CD14-positive monocyte (primary cell): ENCODE measurements at regions not wholly inside any gene's neighbourhood (a gene's known extent, or its start where the extent isn't known, plus 50 kb on each side); places are given as distances from the start of the nearest gene placed in this dataset.

Experiments
- DNase-seq, 3 donors: peaks; one replicate each; pipeline ENCODE4 v3.0.0-alpha.2; 2011 to 2022
- H2AFZ ChIP-seq: 2 replicates; pipeline ENCODE4 v1.6.0; 2012; ENCODE audit warnings: mild to moderate bottlenecking, low read depth, low read length, inconsistent platforms; ENCODE audit not compliant: insufficient read depth, poor library complexity, severe bottlenecking
- H3K27ac ChIP-seq, 2 donors: 1 replicate in 1 of 2; 2 replicates in 1 of 2; pipeline ENCODE4 v1.5.1; 2012 to 2013; ENCODE audit warnings: low read length in 2 of 2, control low read depth in 1 of 2, inconsistent platforms in 1 of 2, low read depth in 1 of 2, mild to moderate bottlenecking in 1 of 2
- H3K27me3 ChIP-seq, 2 donors: one replicate each; pipeline versions ENCODE4 v1.6.0 to v1.6.1; 2011 to 2013; ENCODE audit warnings: low read length in 2 of 2; ENCODE audit not compliant: control insufficient read depth in 2 of 2, insufficient read depth in 2 of 2
- H3K36me3 ChIP-seq, 2 donors: replicated peaks in 1 of 2; 1 replicate in 1 of 2; 2 replicates in 1 of 2; pipeline versions ENCODE4 v1.5.1 to v1.6.1; 2012 to 2013; ENCODE audit warnings: low read length in 2 of 2, control low read depth in 1 of 2, inconsistent platforms in 1 of 2, mild to moderate bottlenecking in 1 of 2; ENCODE audit not compliant: insufficient read depth in 2 of 2, control insufficient read depth in 1 of 2
- H3K4me1 ChIP-seq, 2 donors: 1 replicate in 1 of 2; 2 replicates in 1 of 2; pipeline versions ENCODE4 v1.5.1 to v1.6.1; 2012 to 2013; ENCODE audit warnings: low read length in 2 of 2, control low read depth in 1 of 2, inconsistent platforms in 1 of 2, mild to moderate bottlenecking in 1 of 2, moderate library complexity in 1 of 2; ENCODE audit not compliant: insufficient read depth in 2 of 2, control insufficient read depth in 1 of 2
- H3K4me2 ChIP-seq: replicated peaks from 2 replicates; pipeline ENCODE3; 2012; ENCODE audit warnings: low read length, moderate library complexity, mild to moderate bottlenecking; ENCODE audit not compliant: poor library complexity, severe bottlenecking; ENCODE audit errors: extremely low read depth
- H3K4me3 ChIP-seq, 3 experiments: fragments of 200-600 bp in 1 of 3; sonication (generic) in 1 of 3; replicated peaks in 1 of 3; 1 replicate in 2 of 3; 2 replicates in 1 of 3; pipeline ENCODE4 v1.5.1; 2011 to 2013; ENCODE audit warnings: low read length in 3 of 3, mild to moderate bottlenecking in 3 of 3, control low read depth in 2 of 3, low read depth in 2 of 3, inconsistent platforms in 1 of 3, moderate library complexity in 1 of 3
- H3K79me2 ChIP-seq: 2 replicates; pipeline ENCODE4 v1.6.0; 2012; ENCODE audit warnings: mild to moderate bottlenecking, control low read depth, inconsistent platforms, low read length, moderate library complexity; ENCODE audit not compliant: insufficient read depth
- H3K9ac ChIP-seq: 2 replicates; pipeline ENCODE4 v1.6.0; 2017; ENCODE audit warnings: low read length, mild to moderate bottlenecking; ENCODE audit not compliant: insufficient read depth, poor library complexity, severe bottlenecking
- H3K9me3 ChIP-seq, 2 donors: replicated peaks in 1 of 2; 1 replicate in 1 of 2; 2 replicates in 1 of 2; pipeline versions ENCODE4 v1.5.1 to v1.6.1; 2012 to 2013; ENCODE audit warnings: low read length in 2 of 2, control low read depth in 1 of 2; ENCODE audit not compliant: control insufficient read depth in 1 of 2, insufficient read depth in 1 of 2
- H4K20me1 ChIP-seq: 2 replicates; pipeline ENCODE4 v1.6.0; 2012; ENCODE audit warnings: mild to moderate bottlenecking, low read length, control low read depth, moderate library complexity; ENCODE audit not compliant: insufficient read depth
- H3K27ac Mint-ChIP-seq, 7 donors: one replicate each; pipeline ENCODE4 v1.8.0; 2020; ENCODE audit warnings: mild to moderate bottlenecking in 7 of 7, mixed read lengths in 7 of 7, moderate library complexity in 6 of 7, inconsistent platforms in 2 of 7
- H3K27me3 Mint-ChIP-seq, 3 donors: one replicate each; pipeline ENCODE4 v1.8.0; 2021 to 2022; ENCODE audit warnings: low read depth in 3 of 3, mild to moderate bottlenecking in 3 of 3, mixed read lengths in 3 of 3, moderate library complexity in 3 of 3, inconsistent platforms in 1 of 3
- H3K36me3 Mint-ChIP-seq, 2 donors: one replicate each; pipeline ENCODE4 v1.8.0; 2020; ENCODE audit warnings: mixed read lengths in 2 of 2, inconsistent platforms in 1 of 2, mild to moderate bottlenecking in 1 of 2
- H3K4me1 Mint-ChIP-seq: one replicate; pipeline ENCODE4 v1.8.0; 2020; ENCODE audit warnings: mild to moderate bottlenecking, mixed read lengths
- H3K4me3 Mint-ChIP-seq, 2 donors: one replicate each; pipeline ENCODE4 v1.8.0; 2020; ENCODE audit warnings: mild to moderate bottlenecking in 2 of 2, mixed read lengths in 2 of 2, moderate library complexity in 1 of 2
- H3K9me3 Mint-ChIP-seq, 7 donors: one replicate each; pipeline ENCODE4 v1.8.0; 2020 to 2022; ENCODE audit warnings: mixed read lengths in 7 of 7, mild to moderate bottlenecking in 6 of 7, moderate library complexity in 6 of 7, inconsistent platforms in 2 of 7
- WGBS: methylation state at CpG from one replicate; pipeline ENCODE4 v1.1.5; 2013; ENCODE audit warnings: missing lambda C conversion rate; ENCODE audit not compliant: insufficient coverage; 5-methylcytosine and 5-hydroxymethylcytosine counted together
- intact Hi-C, 2 donors: fragments of 100-400 bp; cut with micrococcal nuclease; formaldehyde crosslinking; loops; one replicate each; pipeline versions ENCODE4 v1.15.0 to v1.15.1; 2023
- TF ChIP-seq, protein P1 (sequence below): fragments of 200-600 bp; IDR thresholded peaks from one replicate; pipeline ENCODE4 v1.8.0; 2022; ENCODE audit warnings: antibody characterized with exemption, mild to moderate bottlenecking

DNA sequence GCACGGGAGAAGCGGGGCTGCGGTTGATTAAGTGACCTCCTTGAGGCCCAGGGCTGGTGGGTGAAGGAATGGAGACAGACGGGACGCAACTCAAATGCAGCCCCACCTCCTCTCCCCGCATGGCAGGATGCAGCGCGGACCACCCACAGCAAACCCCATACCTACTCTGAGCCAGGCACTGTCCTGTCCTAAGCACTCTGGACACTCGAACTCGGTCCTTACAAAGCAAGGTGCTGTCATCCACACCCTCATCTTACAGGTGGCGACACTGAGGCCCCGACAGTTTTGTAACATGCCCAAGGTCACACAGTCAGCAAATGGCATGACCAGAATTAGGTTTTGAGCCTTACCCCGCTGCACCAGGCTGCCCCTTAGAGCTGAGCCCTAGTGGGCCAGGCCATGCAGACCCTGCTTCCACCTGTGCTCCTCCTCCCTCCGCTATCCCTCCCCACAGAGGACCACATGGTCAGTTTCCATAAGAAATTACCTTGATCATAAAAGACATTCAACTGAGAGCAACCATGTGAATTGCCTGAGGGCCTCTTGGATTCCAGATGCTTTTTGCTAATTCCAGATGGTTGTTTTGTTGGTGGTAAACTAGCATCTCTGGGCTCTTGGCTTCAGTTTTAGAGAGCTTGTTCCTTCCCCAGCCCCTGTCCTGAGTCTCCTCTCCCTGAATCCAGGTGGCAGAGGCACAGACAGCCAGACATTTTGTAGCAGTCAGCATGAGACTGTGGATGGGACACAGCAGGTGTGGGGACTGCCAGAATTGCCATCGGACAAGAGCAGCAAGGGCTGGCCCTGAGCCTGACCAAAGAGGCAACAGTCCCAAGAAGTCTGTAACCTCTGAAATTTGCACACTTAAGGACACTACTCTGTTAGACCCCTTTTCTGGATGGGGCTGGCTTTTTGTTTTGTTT is 171.9 kb upstream of the PMEPA1 start:
- no peaks in the 10 kb centered on the region for H3K4me1 ChIP-seq
- no peak overlapping the region for H3K4me2 ChIP-seq
- no peak for DNase-seq
- TF ChIP-seq, protein P1, sequence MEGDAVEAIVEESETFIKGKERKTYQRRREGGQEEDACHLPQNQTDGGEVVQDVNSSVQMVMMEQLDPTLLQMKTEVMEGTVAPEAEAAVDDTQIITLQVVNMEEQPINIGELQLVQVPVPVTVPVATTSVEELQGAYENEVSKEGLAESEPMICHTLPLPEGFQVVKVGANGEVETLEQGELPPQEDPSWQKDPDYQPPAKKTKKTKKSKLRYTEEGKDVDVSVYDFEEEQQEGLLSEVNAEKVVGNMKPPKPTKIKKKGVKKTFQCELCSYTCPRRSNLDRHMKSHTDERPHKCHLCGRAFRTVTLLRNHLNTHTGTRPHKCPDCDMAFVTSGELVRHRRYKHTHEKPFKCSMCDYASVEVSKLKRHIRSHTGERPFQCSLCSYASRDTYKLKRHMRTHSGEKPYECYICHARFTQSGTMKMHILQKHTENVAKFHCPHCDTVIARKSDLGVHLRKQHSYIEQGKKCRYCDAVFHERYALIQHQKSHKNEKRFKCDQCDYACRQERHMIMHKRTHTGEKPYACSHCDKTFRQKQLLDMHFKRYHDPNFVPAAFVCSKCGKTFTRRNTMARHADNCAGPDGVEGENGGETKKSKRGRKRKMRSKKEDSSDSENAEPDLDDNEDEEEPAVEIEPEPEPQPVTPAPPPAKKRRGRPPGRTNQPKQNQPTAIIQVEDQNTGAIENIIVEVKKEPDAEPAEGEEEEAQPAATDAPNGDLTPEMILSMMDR = no peak
- H3K9me3 ChIP-seq = no peaks in the 10 kb centered on the region
- no peak overlapping the region for H3K4me3 ChIP-seq
- Mint-ChIP-seq H3K27ac (no peak overlapping the region), H3K4me1 (no peaks in the 10 kb centered on the region), H3K36me3 (no peaks in the 10 kb centered on the region), H3K4me3 (no peak overlapping the region), H3K9me3 (no peaks in the 10 kb centered on the region), H3K27me3 (peaks cover 5 to 10% (median 7%) of the 10 kb centered on the region in 3 donors)
- no peaks in the 10 kb centered on the region for H3K36me3 ChIP-seq
- H3K27me3 ChIP-seq = no peaks in the 10 kb centered on the region
- WGBS = 94% methylated on average over 14 of the region's 15 CpGs
- intact Hi-C loops = no loop called here
- H3K79me2 ChIP-seq = no peaks in the 10 kb centered on the region
- H4K20me1 ChIP-seq = no peaks in the 10 kb centered on the region
- no peak overlapping the region for H3K9ac ChIP-seq
- H3K27ac ChIP-seq = no peak overlapping the region
- no peak overlapping the region for H2AFZ ChIP-seq

DNA sequence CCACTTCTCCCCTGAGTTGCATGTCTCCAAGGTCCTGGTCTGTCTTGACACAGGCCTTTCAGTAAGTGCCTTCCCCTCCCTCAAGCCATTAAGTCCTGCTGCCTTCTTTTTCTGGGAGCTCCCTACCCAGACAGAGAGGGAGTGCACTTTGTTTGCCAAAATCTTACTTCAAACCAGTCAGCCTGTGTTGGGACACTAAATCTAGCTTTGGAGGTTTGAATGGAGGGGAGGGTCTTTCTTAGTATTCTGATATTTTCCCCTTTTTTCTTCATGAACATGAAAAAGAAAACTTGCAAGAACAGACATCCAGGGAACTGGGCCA is 170.7 kb upstream of the PMEPA1 start:
- H3K9me3 ChIP-seq = no peaks in the 10 kb centered on the region
- no peak overlapping the region for H3K4me2 ChIP-seq
- intact Hi-C loops = no loop called here

More for the DNA sequence above, 170.7 kb upstream of the PMEPA1 start:
- H3K27me3 ChIP-seq = no peaks in the 10 kb centered on the region
- Mint-ChIP-seq H3K27ac (no peak overlapping the region), H3K36me3 (no peaks in the 10 kb centered on the region), H3K4me1 (no peaks in the 10 kb centered on the region), H3K27me3 (peaks cover 5 to 10% (median 7%) of the 10 kb centered on the region in 3 donors), H3K4me3 (no peak overlapping the region), H3K9me3 (peaks cover 0 to 1% (median 0%) of the 10 kb centered on the region in 7 donors)
- TF ChIP-seq, protein P1 = no peak
- no peaks in the 10 kb centered on the region for H4K20me1 ChIP-seq
- H3K4me3 ChIP-seq = no peak overlapping the region
- H3K27ac ChIP-seq = no peak overlapping the region
- no peak overlapping the region for H2AFZ ChIP-seq
- no peaks in the 10 kb centered on the region for H3K36me3 ChIP-seq
- no peak for DNase-seq
- no peaks in the 10 kb centered on the region for H3K4me1 ChIP-seq
- no peaks in the 10 kb centered on the region for H3K79me2 ChIP-seq
- no peak overlapping the region for H3K9ac ChIP-seq
